Neural crest cell (in vitro differentiated cells): ENCODE measurements at regions not wholly inside any gene's neighbourhood (a gene's known extent, or its start where the extent isn't known, plus 50 kb on each side); places are given as distances from the start of the nearest gene placed in this dataset.

ENCODE experiments used
- DNase-seq: peaks from one replicate; pipeline ENCODE4 v3.0.0; 2021; ENCODE audit warnings: low read depth, mixed read lengths, low spot score
- H3K27ac Mint-ChIP-seq: one replicate; pipeline ENCODE4 v1.8.0; 2021; ENCODE audit warnings: mild to moderate bottlenecking, mixed read lengths; ENCODE audit not compliant: unreplicated experiment
- H3K27me3 Mint-ChIP-seq: 2 replicates; pipeline ENCODE4 v1.8.0; 2021; ENCODE audit warnings: low read depth, mild to moderate bottlenecking, mixed read lengths
- H3K36me3 Mint-ChIP-seq: 2 replicates; pipeline ENCODE4 v1.8.0; 2021; ENCODE audit warnings: low read depth, mild to moderate bottlenecking, mixed read lengths
- H3K4me1 Mint-ChIP-seq: 2 replicates; pipeline ENCODE4 v1.8.0; 2021; ENCODE audit warnings: mixed read lengths
- H3K4me3 Mint-ChIP-seq: one replicate; pipeline ENCODE4 v1.8.0; 2021; ENCODE audit warnings: mild to moderate bottlenecking, mixed read lengths
- H3K9me3 Mint-ChIP-seq: 2 replicates; pipeline ENCODE4 v1.8.0; 2021; ENCODE audit warnings: mixed read lengths
- CTCF ChIP-seq: fragments of 200-600 bp; sonication (generic); conservative IDR thresholded peaks from 2 replicates; pipeline ENCODE4 v1.5.0; 2021; ENCODE audit warnings: antibody characterized with exemption, mild to moderate bottlenecking

- Mint-ChIP-seq H3K9me3 (no peaks in the 10 kb centered on the region), H3K27me3 (no peaks in the 10 kb centered on the region), H3K4me1 (peaks cover 5% of the 10 kb centered on the region), H3K36me3 (no peaks in the 10 kb centered on the region), H3K4me3 (no peak overlapping the region), H3K27ac (no peak overlapping the region)
- DNase-seq = no peak
- no peak for TF ChIP-seq CTCF
Measured at GRCh38 chr6:133160536-133160935, 80.6 kb upstream of the EYA4 start.

DNA sequence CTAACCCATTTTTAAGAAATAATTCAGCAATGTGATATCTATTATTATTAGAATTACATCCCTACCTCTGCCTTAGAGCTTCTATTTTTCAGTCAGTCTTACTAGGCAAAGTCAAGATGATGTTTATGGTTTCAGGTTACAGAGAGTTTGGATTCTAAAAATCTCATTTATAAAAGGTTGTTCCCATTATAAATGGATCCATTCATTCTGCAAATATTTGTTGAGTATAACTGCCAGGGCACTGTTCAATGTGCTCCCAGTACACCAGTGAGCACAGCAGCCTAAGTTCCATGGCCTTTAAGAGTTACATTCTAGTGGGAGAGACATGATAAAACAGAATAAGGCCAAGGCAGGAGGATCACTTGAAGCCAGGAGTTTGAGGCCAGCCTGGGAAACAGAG is 75.9 kb upstream of the EYA4 start:
- no peaks in the 10 kb centered on the region for H3K4me1 Mint-ChIP-seq
- no peaks in the 10 kb centered on the region for H3K9me3 Mint-ChIP-seq
- TF ChIP-seq CTCF = no peak

GRCh38 chr6:133166766-133167165 is 74.4 kb upstream of the EYA4 start:
- Mint-ChIP-seq H3K36me3 (no peaks in the 10 kb centered on the region), H3K4me1 (no peaks in the 10 kb centered on the region), H3K9me3 (no peaks in the 10 kb centered on the region), H3K27ac (no peak overlapping the region), H3K27me3 (no peaks in the 10 kb centered on the region), H3K4me3 (no peak overlapping the region)
- no peak for DNase-seq
- TF ChIP-seq CTCF = no peak

More for the DNA sequence above, 75.9 kb upstream of the EYA4 start:
- no peaks in the 10 kb centered on the region for H3K36me3 Mint-ChIP-seq
- no peak overlapping the region for H3K4me3 Mint-ChIP-seq
- no peaks in the 10 kb centered on the region for H3K27me3 Mint-ChIP-seq
- no peak for DNase-seq
- no peak overlapping the region for H3K27ac Mint-ChIP-seq

DNA sequence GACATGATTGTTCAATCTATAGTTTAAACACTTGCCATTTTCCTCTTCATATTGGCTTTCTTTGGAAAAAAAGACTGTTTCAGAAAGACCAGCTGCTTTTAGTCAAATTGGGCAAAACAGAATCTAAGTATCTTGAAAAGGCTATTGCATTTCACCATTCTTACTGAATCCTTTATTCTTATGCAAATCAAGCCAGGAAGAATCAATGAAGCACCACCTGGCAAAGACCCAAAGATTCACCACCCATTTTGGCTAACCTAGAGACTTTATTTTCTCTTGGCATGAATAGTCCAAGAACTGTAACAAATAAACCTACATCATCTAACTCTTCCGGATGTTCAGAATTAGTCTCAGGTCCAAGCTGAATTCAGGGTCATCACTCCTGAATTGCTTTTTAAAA is 71.3 kb upstream of the EYA4 start:
- Mint-ChIP-seq H3K36me3 (no peaks in the 10 kb centered on the region), H3K4me1 (no peaks in the 10 kb centered on the region), H3K4me3 (no peak overlapping the region), H3K27ac (no peak overlapping the region), H3K27me3 (no peaks in the 10 kb centered on the region), H3K9me3 (no peaks in the 10 kb centered on the region)
- DNase-seq = no peak
- no peak for TF ChIP-seq CTCF

DNA sequence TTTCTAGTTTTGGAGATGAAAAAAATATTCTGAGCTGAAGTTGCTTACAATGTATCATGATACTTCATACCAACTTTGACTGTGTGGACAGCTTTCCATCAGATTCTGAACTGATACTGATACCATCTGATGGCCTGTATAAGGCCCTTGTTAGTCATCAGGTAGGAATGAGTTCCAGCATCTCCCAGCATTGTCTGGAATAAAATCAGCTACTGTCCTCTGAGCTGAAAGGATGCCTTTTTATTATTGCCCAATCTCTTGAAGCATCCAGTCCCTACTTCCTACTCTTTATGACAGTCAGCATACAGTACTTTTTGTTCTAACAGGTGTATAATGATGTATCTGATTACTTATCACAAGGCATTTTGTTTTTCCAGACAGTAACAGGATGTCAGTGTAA is 70.6 kb upstream of the EYA4 start:
- H3K9me3 Mint-ChIP-seq = no peaks in the 10 kb centered on the region
- H3K27ac Mint-ChIP-seq = no peak overlapping the region
- no peak for TF ChIP-seq CTCF
- H3K4me1 Mint-ChIP-seq = no peaks in the 10 kb centered on the region
- no peak for DNase-seq
- H3K36me3 Mint-ChIP-seq = no peaks in the 10 kb centered on the region
- H3K4me3 Mint-ChIP-seq = no peak overlapping the region
- H3K27me3 Mint-ChIP-seq = no peaks in the 10 kb centered on the region

- no peak for DNase-seq
- H3K9me3 Mint-ChIP-seq = peaks cover 3% of the 10 kb centered on the region
- peaks cover 3% of the 10 kb centered on the region for H3K36me3 Mint-ChIP-seq
- H3K4me3 Mint-ChIP-seq = no peak overlapping the region
- TF ChIP-seq CTCF = no peak
- no peaks in the 10 kb centered on the region for H3K4me1 Mint-ChIP-seq
- H3K27ac Mint-ChIP-seq = no peak overlapping the region
- H3K27me3 Mint-ChIP-seq = no peaks in the 10 kb centered on the region
Measured at GRCh38 chr6:133171989-133172604, 69.1 kb upstream of the EYA4 start.
